WTC11 (cell line): ENCODE measurements at regions not wholly inside any gene's neighbourhood (a gene's known extent, or its start where the extent isn't known, plus 50 kb on each side); places are given as distances from the start of the nearest gene placed in this dataset.

Source experiments
- ATAC-seq: fragments of 200-7000 bp; cut with Tn5 transposase; 2 replicates; pipeline ENCODE4 v1.10.0; 2021; ENCODE audit warnings: mild to moderate bottlenecking, moderate library complexity
- CTCF ChIA-PET: fragments of 300-600 bp; sonication (Branson Sonifier 250); formaldehyde crosslinking; loops from one replicate; lab custom pipeline; 2021; ENCODE audit warnings: antibody characterized with exemption; lab: Charles Lee
- POLR2A ChIA-PET: fragments of 350-600 bp; sonication (Branson Sonifier 250); formaldehyde crosslinking; loops from one replicate; lab custom pipeline; 2021; ENCODE audit warnings: antibody characterized with exemption; lab: Charles Lee
- DNase-seq: peaks from one replicate; pipeline ENCODE4 v3.0.0; 2021; ENCODE audit warnings: low spot score
- H3K27ac Mint-ChIP-seq: 2 replicates; pipeline ENCODE4 v1.8.0; 2021; ENCODE audit warnings: mixed read lengths
- H3K27me3 Mint-ChIP-seq: 2 replicates; pipeline ENCODE4 v1.8.0; 2021; ENCODE audit warnings: low read depth, mild to moderate bottlenecking, moderate library complexity, mixed read lengths
- H3K36me3 Mint-ChIP-seq: 2 replicates; pipeline ENCODE4 v1.8.0; 2021; ENCODE audit warnings: mixed read lengths
- H3K4me1 Mint-ChIP-seq: 2 replicates; pipeline ENCODE4 v1.8.0; 2022; ENCODE audit warnings: mixed read lengths
- H3K4me3 Mint-ChIP-seq: 2 replicates; pipeline ENCODE4 v1.8.0; 2021; ENCODE audit warnings: mild to moderate bottlenecking, moderate library complexity, mixed read lengths
- H3K9me3 Mint-ChIP-seq: 2 replicates; pipeline ENCODE4 v1.8.0; 2021; ENCODE audit warnings: mixed read lengths
- E2F4 ChIP-seq: sonication (generic); formaldehyde crosslinking; IDR thresholded peaks from 2 replicates; pipeline ENCODE4 v1.8.1; 2022; ENCODE audit warnings: low read depth, mild to moderate bottlenecking, moderate library complexity, missing genetic modification reagents, borderline replicate concordance
- HMGA2 ChIP-seq: fragments of 250-450 bp; sonication (Bioruptor Pico); IDR thresholded peaks from 2 replicates; pipeline ENCODE4 v1.4.0; 2021; ENCODE audit warnings: mild to moderate bottlenecking, moderate library complexity
- IRF2 ChIP-seq: sonication (generic); formaldehyde crosslinking; IDR thresholded peaks from 2 replicates; pipeline ENCODE4 v1.8.0; 2022; ENCODE audit warnings: low read depth, missing genetic modification reagents, borderline replicate concordance
- JUN ChIP-seq: sonication (generic); formaldehyde crosslinking; IDR thresholded peaks from 2 replicates; pipeline ENCODE4 v1.8.0; 2023; ENCODE audit warnings: mild to moderate bottlenecking, missing genetic modification reagents
- MLX ChIP-seq: sonication (generic); formaldehyde crosslinking; IDR thresholded peaks from 2 replicates; pipeline ENCODE4 v1.8.1; 2023; ENCODE audit warnings: mild to moderate bottlenecking, missing genetic modification reagents, moderate library complexity
- OVOL2 ChIP-seq: fragments of 250-450 bp; sonication (Bioruptor Pico); IDR thresholded peaks from 2 replicates; pipeline ENCODE4 v1.9.0; 2021; ENCODE audit warnings: mild to moderate bottlenecking, borderline replicate concordance
- PREB ChIP-seq: sonication (generic); formaldehyde crosslinking; IDR thresholded peaks from 2 replicates; pipeline ENCODE4 v1.8.1; 2022; ENCODE audit warnings: mild to moderate bottlenecking, missing genetic modification reagents, moderate library complexity, borderline replicate concordance
- ZBTB21 ChIP-seq: sonication (generic); formaldehyde crosslinking; IDR thresholded peaks from 2 replicates; pipeline ENCODE4 v1.8.1; 2023; ENCODE audit warnings: mild to moderate bottlenecking, missing genetic modification reagents, borderline replicate concordance
- ZNF138 ChIP-seq: sonication (generic); formaldehyde crosslinking; conservative IDR thresholded peaks from 2 replicates; pipeline ENCODE4 v1.8.1; 2022; ENCODE audit warnings: mild to moderate bottlenecking, moderate library complexity, missing genetic modification reagents
- ZNF512 ChIP-seq: sonication (generic); formaldehyde crosslinking; IDR thresholded peaks from 2 replicates; pipeline ENCODE4 v1.8.1; 2022; ENCODE audit warnings: missing genetic modification reagents, borderline replicate concordance
- TF ChIP-seq, protein P1 (sequence below): fragments of 250-450 bp; sonication (Bioruptor Pico); IDR thresholded peaks from 2 replicates; pipeline ENCODE4 v2.1.2; 2022; ENCODE audit warnings: mild to moderate bottlenecking, moderate library complexity
- TF ChIP-seq, protein P2 (sequence below): sonication (generic); formaldehyde crosslinking; IDR thresholded peaks from 2 replicates; pipeline ENCODE4 v1.8.0; 2023; ENCODE audit warnings: missing genetic modification reagents, mild to moderate bottlenecking, borderline replicate concordance

DNA sequence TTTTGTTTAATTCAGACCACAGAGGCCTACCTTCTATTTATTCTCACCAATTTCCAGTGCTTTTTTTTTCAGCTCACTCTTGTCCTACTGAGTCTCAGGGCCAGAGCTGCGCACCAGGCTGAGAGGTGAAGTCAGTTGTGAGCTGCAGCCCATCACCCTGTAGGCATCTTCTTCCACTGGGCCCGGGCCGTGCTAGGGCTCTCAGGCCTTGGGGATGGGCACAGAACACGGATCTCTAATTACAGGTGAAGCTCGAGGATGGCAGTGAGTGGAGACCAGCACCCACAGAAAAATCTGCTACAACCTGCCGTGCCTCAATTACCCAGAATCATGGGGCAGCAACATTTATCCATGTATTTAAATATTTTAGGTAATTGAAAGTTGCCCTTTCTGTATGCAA, 82.1 kb downstream of the IRX5 start (continued):
- TF ChIP-seq JUN (CRISPR knock-in tag) (no peak), ZNF138 (CRISPR knock-in tag) (no peak), OVOL2 (no peak), IRF2 (CRISPR knock-in tag) (no peak), MLX (no peak)
- TF ChIP-seq, protein P1, sequence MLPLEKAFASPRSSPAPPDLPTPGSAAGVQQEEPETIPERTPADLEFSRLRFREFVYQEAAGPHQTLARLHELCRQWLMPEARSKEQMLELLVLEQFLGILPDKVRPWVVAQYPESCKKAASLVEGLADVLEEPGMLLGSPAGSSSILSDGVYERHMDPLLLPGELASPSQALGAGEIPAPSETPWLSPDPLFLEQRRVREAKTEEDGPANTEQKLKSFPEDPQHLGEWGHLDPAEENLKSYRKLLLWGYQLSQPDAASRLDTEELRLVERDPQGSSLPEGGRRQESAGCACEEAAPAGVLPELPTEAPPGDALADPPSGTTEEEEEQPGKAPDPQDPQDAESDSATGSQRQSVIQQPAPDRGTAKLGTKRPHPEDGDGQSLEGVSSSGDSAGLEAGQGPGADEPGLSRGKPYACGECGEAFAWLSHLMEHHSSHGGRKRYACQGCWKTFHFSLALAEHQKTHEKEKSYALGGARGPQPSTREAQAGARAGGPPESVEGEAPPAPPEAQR (CRISPR knock-in tag), result no peak
- TF ChIP-seq, all 79 proteins: peak for 0

DNA sequence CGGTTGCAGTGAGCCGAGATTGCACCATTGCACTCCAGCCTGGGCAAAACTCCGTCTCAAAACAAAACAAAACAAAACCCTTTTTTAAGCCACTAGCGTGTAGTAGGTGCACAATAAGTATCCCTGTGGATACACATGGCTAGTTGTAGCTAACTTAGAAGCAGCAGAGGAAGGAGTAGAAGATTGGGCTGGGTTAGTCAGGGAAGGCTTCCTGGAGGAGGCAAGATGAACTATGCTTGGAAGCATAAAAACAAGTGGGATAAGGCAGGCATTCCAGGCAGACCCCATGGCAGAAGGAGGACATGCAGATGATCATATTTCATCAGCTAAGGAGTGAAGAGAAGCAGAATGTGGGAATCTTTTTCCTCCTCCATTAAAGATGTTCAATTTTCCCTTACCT, 83.4 kb downstream of the IRX5 start:
- H3K27me3 Mint-ChIP-seq, result peaks cover 2% of the 10 kb centered on the region; the same call in 1 of the 2 replicates
- CTCF ChIA-PET, result no interaction called here
- POLR2A ChIA-PET, result no interaction called here
- no peak overlapping the region for H3K4me3 Mint-ChIP-seq
- H3K27ac Mint-ChIP-seq, result no peak overlapping the region
- H3K9me3 Mint-ChIP-seq, result 0 out of 2 replicates have a peak, but pooled peaks cover 3% of the 10 kb centered on the region
- H3K4me1 Mint-ChIP-seq, result no peaks in the 10 kb centered on the region
- no peak for DNase-seq
- TF ChIP-seq, protein P2, sequence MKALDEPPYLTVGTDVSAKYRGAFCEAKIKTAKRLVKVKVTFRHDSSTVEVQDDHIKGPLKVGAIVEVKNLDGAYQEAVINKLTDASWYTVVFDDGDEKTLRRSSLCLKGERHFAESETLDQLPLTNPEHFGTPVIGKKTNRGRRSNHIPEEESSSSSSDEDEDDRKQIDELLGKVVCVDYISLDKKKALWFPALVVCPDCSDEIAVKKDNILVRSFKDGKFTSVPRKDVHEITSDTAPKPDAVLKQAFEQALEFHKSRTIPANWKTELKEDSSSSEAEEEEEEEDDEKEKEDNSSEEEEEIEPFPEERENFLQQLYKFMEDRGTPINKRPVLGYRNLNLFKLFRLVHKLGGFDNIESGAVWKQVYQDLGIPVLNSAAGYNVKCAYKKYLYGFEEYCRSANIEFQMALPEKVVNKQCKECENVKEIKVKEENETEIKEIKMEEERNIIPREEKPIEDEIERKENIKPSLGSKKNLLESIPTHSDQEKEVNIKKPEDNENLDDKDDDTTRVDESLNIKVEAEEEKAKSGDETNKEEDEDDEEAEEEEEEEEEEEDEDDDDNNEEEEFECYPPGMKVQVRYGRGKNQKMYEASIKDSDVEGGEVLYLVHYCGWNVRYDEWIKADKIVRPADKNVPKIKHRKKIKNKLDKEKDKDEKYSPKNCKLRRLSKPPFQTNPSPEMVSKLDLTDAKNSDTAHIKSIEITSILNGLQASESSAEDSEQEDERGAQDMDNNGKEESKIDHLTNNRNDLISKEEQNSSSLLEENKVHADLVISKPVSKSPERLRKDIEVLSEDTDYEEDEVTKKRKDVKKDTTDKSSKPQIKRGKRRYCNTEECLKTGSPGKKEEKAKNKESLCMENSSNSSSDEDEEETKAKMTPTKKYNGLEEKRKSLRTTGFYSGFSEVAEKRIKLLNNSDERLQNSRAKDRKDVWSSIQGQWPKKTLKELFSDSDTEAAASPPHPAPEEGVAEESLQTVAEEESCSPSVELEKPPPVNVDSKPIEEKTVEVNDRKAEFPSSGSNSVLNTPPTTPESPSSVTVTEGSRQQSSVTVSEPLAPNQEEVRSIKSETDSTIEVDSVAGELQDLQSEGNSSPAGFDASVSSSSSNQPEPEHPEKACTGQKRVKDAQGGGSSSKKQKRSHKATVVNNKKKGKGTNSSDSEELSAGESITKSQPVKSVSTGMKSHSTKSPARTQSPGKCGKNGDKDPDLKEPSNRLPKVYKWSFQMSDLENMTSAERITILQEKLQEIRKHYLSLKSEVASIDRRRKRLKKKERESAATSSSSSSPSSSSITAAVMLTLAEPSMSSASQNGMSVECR (CRISPR knock-in tag), result no peak
- TF ChIP-seq PREB (no peak), E2F4 (CRISPR knock-in tag) (no peak), ZNF512 (no peak), ZBTB21 (CRISPR knock-in tag) (no peak), HMGA2 (CRISPR knock-in tag) (no peak)
- TF ChIP-seq, all 79 proteins: peak for 0
- no peak for ATAC-seq
- no peaks in the 10 kb centered on the region; the same call in 1 of the 2 replicates for H3K36me3 Mint-ChIP-seq
